K562 (cell line): ENCODE measurements at regions not wholly inside any gene's neighbourhood (a gene's known extent, or its start where the extent isn't known, plus 50 kb on each side); places are given as distances from the start of the nearest gene placed in this dataset.

Source experiments
- HNRNPUL1 ChIP-seq: fragments of 200-400 bp; formaldehyde crosslinking; IDR thresholded peaks from 2 replicates; pipeline ENCODE4 v1.6.1; 2017; ENCODE audit warnings: low read length
- PTTG1 ChIP-seq: fragments of 450-650 bp; IDR thresholded peaks from 2 replicates; pipeline ENCODE4 v1.6.1; 2016; ENCODE audit warnings: low read depth, mild to moderate bottlenecking, missing genetic modification characterization, missing compliant biosample characterization
- TF ChIP-seq, protein P1 (sequence below), 2 experiments: fragments of 150-350 bp in 1 of 2; IDR thresholded peaks; 2 replicates each; pipeline ENCODE4 v1.6.1; 2012 to 2016; ENCODE audit warnings: low read depth in 2 of 2, low read length in 2 of 2, mild to moderate bottlenecking in 1 of 2, moderate library complexity in 1 of 2
- TF ChIP-seq, protein P2 (sequence below): fragments of 200-800 bp; sonication (Bioruptor generic); IDR thresholded peaks from 2 replicates; pipeline ENCODE4 v1.6.1; 2017; ENCODE audit warnings: missing genetic modification characterization, missing compliant biosample characterization
- TF ChIP-seq, protein P3 (sequence below): fragments of 450-650 bp; formaldehyde crosslinking; IDR thresholded peaks from 2 replicates; pipeline ENCODE4 v1.4.0; 2020; ENCODE audit warnings: mild to moderate bottlenecking, mixed read lengths

DNA sequence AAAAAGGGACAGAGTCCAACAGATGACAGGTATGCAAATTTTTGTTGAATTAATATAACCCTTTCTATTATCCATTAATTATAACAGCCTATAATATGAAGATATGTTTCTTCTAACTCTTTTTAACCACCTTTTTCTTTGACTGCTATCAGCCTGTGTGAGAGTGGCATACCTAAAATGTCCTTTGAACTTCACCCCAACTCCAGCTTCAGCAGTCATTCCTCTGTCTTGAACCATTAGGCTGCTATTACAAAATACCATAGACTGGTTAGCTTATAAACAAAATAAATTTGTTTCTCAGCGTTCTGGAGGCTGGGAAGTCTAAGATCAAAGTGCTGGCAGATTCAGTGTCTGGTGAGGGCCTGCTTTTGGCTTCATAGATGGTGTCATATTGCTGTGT is 564.6 kb upstream of the FAT3 start (continued):
- TF ChIP-seq, protein P1, sequence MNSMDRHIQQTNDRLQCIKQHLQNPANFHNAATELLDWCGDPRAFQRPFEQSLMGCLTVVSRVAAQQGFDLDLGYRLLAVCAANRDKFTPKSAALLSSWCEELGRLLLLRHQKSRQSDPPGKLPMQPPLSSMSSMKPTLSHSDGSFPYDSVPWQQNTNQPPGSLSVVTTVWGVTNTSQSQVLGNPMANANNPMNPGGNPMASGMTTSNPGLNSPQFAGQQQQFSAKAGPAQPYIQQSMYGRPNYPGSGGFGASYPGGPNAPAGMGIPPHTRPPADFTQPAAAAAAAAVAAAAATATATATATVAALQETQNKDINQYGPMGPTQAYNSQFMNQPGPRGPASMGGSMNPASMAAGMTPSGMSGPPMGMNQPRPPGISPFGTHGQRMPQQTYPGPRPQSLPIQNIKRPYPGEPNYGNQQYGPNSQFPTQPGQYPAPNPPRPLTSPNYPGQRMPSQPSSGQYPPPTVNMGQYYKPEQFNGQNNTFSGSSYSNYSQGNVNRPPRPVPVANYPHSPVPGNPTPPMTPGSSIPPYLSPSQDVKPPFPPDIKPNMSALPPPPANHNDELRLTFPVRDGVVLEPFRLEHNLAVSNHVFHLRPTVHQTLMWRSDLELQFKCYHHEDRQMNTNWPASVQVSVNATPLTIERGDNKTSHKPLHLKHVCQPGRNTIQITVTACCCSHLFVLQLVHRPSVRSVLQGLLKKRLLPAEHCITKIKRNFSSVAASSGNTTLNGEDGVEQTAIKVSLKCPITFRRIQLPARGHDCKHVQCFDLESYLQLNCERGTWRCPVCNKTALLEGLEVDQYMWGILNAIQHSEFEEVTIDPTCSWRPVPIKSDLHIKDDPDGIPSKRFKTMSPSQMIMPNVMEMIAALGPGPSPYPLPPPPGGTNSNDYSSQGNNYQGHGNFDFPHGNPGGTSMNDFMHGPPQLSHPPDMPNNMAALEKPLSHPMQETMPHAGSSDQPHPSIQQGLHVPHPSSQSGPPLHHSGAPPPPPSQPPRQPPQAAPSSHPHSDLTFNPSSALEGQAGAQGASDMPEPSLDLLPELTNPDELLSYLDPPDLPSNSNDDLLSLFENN (IDR thresholded peaks at IDR 0.05; ENCODE audit: low read depth in 2 of 2, low read length in 2 of 2), result no peak
- TF ChIP-seq HNRNPUL1, result no peak
- TF ChIP-seq, protein P2, sequence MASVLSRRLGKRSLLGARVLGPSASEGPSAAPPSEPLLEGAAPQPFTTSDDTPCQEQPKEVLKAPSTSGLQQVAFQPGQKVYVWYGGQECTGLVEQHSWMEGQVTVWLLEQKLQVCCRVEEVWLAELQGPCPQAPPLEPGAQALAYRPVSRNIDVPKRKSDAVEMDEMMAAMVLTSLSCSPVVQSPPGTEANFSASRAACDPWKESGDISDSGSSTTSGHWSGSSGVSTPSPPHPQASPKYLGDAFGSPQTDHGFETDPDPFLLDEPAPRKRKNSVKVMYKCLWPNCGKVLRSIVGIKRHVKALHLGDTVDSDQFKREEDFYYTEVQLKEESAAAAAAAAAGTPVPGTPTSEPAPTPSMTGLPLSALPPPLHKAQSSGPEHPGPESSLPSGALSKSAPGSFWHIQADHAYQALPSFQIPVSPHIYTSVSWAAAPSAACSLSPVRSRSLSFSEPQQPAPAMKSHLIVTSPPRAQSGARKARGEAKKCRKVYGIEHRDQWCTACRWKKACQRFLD (CRISPR knock-in tag), result no peak
- no peak for TF ChIP-seq PTTG1 (tag)
- TF ChIP-seq, protein P3, sequence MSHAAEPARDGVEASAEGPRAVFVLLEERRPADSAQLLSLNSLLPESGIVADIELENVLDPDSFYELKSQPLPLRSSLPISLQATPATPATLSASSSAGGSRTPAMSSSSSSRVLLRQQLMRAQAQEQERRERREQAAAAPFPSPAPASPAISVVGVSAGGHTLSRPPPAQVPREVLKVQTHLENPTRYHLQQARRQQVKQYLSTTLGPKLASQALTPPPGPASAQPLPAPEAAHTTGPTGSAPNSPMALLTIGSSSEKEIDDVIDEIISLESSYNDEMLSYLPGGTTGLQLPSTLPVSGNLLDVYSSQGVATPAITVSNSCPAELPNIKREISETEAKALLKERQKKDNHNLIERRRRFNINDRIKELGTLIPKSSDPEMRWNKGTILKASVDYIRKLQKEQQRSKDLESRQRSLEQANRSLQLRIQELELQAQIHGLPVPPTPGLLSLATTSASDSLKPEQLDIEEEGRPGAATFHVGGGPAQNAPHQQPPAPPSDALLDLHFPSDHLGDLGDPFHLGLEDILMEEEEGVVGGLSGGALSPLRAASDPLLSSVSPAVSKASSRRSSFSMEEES (CRISPR knock-in tag), result no peak
